Breast epithelium (tissue), 3 donors: ENCODE measurements at regions not wholly inside any gene's neighbourhood (a gene's known extent, or its start where the extent isn't known, plus 50 kb on each side); places are given as distances from the start of the nearest gene placed in this dataset.

Experiments
- POLR2A ChIP-seq: fragments of 450-650 bp; IDR thresholded peaks from one replicate; pipeline ENCODE4 v1.6.1; 2016; ENCODE audit warnings: antibody characterized with exemption, mild to moderate bottlenecking, moderate library complexity
- TF ChIP-seq, protein P1 (sequence below), 3 donors: fragments of 450-650 bp; IDR thresholded peaks; one replicate each; pipeline ENCODE4 v1.5.1; 2016 to 2017; ENCODE audit warnings: antibody characterized with exemption in 3 of 3, mild to moderate bottlenecking in 3 of 3, moderate library complexity in 3 of 3

DNA sequence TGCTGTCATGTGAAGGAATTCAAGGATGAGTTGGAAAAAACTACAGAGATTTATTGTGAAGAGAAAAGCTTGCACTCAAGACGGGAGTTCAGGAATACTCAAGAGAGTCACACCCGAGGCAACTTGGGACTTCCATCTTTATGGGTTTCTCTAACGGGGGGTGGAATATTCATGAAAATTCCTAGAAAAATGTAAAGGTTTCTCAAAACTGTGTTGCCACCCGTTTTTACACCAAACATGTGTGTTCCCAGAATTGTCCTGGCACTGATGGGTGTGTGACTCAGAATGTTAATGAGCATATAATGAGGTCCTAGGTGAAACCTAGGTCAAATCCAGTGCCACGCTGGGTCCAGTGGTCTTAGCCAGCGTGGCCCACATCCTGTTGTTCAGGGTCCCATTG is 381.5 kb downstream of the CDH26 start:
- TF ChIP-seq, protein P1, sequence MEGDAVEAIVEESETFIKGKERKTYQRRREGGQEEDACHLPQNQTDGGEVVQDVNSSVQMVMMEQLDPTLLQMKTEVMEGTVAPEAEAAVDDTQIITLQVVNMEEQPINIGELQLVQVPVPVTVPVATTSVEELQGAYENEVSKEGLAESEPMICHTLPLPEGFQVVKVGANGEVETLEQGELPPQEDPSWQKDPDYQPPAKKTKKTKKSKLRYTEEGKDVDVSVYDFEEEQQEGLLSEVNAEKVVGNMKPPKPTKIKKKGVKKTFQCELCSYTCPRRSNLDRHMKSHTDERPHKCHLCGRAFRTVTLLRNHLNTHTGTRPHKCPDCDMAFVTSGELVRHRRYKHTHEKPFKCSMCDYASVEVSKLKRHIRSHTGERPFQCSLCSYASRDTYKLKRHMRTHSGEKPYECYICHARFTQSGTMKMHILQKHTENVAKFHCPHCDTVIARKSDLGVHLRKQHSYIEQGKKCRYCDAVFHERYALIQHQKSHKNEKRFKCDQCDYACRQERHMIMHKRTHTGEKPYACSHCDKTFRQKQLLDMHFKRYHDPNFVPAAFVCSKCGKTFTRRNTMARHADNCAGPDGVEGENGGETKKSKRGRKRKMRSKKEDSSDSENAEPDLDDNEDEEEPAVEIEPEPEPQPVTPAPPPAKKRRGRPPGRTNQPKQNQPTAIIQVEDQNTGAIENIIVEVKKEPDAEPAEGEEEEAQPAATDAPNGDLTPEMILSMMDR (IDR thresholded peaks at IDR 0.05) = no peak
- TF ChIP-seq POLR2A = no peak
